Right forelimb (tissue), 1 donor: ENCODE measurements at regions not wholly inside any gene's neighbourhood (a gene's known extent, or its start where the extent isn't known, plus 50 kb on each side); places are given as distances from the start of the nearest gene placed in this dataset.

ENCODE experiments used
- DNase-seq: peaks from one replicate; pipeline ENCODE4 v3.0.0-alpha.2; 2018

DNA sequence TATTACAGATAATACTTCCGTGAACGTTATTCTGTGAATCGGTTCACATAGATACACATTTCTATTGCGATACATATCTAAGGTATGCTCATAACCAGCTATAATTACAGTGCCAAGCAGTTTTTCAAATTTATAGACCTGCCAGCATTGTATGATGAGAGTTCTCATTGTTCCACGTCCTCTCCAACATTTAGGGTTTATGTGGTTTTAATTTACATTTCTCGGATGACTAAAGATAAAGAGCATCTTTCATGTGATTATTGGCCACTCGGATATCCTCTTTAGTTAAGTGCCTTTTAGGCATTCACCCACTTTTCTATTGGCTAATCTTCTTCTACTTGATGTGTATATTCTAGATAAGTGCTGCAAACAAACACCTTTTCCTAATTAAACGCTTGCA, 134.7 kb upstream of the CCDC54 start:
- DNase-seq, result no peak

DNA sequence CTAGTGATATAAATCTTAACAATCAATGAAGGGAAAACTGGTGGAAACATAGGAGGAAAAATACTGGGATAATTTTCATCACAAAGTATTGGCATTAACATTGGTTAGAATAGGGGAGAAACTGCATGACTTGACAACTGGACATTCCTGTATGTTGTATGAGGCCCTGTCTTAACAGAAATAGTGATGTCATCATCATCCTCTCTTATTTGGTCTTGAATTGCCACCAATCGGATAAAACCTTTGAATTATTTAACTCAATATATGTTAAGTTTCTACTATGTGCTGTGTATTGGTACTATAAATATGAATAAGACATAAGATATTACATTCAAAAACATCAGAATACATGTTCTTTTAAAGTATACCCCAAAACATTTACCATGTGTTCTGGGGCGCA, 130.1 kb upstream of the CCDC54 start:
- DNase-seq, result no peak

GRCh38 chr3:107249132-107249531, 128.1 kb upstream of the CCDC54 start:
- no peak for DNase-seq

DNA sequence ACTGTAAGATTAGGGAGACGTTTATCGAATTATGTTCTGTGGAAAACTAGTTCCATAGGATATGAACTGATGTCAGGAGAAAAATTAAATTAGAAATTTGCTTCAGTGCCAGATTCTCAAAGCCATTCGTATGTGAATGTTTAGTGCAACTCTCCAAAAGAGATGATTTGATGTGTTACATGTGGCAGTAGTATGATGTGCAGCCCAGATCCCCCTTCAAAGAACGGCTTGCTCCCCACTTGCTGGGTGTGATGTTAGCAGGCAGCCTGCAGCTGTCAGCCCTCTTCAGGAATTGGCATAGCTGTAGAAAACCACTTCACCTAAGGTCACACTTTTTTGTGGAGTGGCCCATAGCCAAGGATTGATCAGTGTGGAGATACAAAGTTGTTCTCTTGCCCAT, 127.0 kb upstream of the CCDC54 start:
- no peak for DNase-seq

- no peak for DNase-seq
Measured at GRCh38 chr3:107251819-107252218, 125.4 kb upstream of the CCDC54 start.

DNA sequence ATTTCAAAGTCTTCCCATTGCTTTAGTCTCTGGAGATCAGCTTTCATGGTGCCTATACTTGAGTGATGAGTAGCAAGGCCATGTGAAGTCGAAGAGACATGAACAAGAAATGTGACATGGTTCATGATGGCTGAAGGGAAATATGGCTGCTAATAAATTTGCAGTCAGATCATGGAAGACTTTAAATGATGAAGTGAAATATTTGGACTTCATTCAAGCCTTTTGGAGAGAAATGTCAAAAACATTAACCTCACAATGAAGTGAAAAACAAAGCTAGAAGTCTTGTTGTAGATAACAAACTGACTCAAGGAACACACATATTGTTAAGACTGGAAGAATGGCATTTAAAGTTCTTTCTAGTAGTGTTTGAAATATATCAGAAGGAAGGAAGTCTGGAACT, 120.3 kb upstream of the CCDC54 start:
- no peak for DNase-seq

GRCh38 chr3:107258300-107258699, 118.9 kb upstream of the CCDC54 start:
- no peak for DNase-seq

- DNase-seq, result no peak
Measured at GRCh38 chr3:107260207-107260606, 117.0 kb upstream of the CCDC54 start.

DNA sequence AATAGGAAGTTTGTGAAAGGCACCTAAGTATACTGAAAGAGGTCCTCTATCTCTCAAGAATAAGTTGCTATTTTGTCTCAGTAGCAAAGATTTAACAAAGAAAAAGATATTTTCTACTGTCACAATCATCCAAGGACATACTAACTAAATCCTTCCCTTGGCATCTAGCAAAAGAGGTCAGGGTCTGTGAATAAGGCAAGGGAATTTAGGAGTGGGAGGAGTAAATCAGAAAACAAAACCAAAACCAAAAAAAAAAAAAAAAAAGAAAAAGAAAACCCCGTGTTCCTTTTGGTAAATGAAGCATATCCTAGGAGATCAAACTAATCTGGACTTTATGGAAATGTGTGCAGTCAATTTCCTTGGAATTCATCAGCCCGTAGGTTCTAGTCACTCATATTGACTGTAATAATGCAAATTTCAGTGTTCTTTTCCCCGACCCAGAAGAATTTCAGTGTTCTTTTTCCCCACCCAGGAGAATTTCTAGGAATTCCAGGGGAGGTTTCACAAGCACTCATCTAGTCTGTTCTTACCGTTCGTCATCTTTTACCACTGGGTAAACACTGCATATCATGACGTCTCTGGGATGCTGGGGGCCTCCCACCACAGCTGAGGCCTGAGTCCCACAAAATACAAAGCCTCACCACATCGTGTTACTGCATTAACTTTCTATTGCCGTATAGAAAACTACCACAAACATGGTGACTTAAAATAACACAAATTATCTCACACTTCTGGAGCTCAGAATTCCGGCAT, 113.8 kb upstream of the CCDC54 start:
- no peak for DNase-seq

GRCh38 chr3:107264888-107265287, 112.4 kb upstream of the CCDC54 start:
- no peak for DNase-seq

GRCh38 chr3:107265526-107265925, 111.7 kb upstream of the CCDC54 start:
- DNase-seq, result no peak

DNA sequence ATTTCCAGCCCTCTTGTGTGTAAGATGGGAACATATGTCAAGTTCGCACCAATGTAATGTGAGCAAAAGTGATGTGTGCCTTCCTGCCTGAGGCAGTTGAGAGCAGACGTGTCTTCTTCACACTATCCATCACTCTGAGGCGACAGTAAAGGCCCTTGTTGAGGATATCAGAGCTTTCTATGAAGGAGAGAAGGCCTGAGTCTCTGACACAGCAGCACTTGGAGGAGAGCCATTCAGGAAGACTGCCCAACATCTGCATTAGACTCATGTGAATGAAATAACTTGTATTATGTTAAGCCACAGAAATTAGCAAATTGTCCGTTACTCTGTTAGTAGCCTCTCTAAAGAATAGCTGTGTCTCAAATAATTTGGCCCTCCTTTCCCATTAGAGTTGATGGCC, 108.8 kb upstream of the CCDC54 start:
- DNase-seq, result no peak

- no peak for DNase-seq
Measured at GRCh38 chr3:107269136-107269535, 108.1 kb upstream of the CCDC54 start.

- DNase-seq, result no peak
Measured at GRCh38 chr3:107271787-107272387, 105.4 kb upstream of the CCDC54 start.

GRCh38 chr3:107272471-107272870, 104.8 kb upstream of the CCDC54 start:
- no peak for DNase-seq

GRCh38 chr3:107272885-107273284, 104.4 kb upstream of the CCDC54 start:
- no peak for DNase-seq

DNA sequence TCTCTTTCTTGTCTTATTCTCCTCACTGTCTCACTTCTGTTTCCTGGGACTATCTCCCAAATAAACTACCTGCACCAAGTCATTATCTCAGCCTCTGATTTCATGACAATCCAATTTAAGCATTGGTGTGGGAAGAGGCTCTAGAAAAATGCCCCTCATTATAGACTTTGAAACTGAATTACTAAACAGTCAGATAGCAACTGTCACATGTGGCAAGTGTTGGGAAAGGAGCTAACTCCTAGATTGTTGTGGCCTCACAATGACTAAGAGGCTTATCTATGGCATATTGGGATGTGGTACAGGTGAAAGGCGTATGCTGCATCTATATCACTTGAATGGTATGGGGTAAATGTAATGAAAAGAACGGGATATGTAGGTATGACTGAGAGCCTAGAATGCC, 103.5 kb upstream of the CCDC54 start:
- DNase-seq, result no peak

DNA sequence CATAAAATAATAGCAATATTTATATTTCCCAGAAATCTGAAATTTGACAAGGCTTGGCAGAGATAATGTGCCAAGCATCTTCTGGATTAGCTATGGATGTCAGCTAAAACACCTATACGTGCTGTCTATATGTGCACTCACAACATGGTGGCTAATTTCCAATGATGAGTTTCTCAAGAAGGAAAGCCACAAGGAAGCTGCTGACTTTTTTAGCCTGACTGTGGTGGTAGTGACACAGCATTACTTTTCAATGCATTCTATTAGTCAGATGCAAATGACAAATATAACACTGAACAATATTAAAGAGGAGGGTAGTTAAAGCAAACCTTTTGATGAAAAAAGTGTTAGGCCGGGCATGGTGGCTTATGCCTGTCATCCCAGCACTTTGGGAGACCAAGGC, 101.7 kb upstream of the CCDC54 start:
- DNase-seq, result no peak

DNA sequence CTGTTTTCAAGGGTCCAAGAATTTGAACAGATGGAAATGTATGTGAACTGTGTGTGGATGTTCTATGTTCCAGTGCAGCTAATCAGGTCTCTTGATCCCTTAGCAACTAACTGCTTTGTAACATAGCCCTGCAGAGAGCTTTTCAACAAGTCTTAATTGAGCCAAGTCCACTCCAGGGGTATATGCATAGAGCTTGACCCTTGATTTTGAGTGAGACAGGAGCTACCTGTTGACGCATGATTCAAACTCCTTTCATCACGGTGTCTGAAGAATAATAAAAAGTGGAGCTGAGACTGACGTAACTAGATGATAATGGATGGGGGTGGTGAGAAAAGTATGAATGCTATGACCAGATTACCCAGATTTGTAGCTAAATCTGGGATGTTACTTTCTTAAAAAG, 93.3 kb upstream of the CCDC54 start:
- no peak for DNase-seq

GRCh38 chr3:107284612-107285011, 92.6 kb upstream of the CCDC54 start:
- no peak for DNase-seq

GRCh38 chr3:107285197-107285596, 92.0 kb upstream of the CCDC54 start:
- no peak for DNase-seq

- no peak for DNase-seq
Measured at GRCh38 chr3:107289354-107289753, 87.9 kb upstream of the CCDC54 start.

DNA sequence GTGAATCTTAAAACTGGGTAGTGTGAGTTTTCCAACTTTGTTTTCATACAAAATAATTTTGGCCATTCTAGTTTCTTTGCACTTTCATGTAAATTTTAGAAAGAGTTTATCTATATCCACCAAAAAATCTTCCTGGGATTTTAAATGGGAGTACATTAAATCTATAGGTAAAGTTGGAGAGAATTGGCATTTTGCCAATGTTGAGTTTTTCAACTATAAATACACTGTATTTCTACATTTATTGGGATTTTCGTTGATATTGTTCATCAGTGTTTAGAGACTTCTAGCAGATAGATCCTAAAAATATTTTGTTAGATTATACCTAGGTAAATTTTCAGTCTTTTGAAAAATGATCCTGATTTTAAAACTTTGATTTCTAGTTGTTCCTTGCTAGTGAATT, 83.1 kb upstream of the CCDC54 start:
- no peak for DNase-seq

DNA sequence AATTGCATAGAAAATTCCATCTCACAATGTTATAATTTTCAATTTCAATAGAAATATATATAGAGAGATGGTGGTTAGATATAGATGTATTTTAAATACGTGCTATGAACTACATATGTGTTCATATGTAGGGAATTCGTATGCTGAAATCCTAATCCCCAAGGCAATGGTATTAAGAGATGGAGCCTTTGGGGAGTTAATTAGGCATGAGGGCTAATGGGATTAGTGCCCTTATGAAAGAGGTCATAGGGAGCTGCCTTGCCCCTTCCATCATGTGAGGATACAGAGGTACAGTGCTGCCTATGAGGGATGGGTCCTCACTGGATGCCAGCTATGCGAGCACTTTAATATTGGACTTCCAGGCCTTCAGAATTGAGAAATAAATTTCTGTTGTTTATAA, 79.6 kb upstream of the CCDC54 start:
- no peak for DNase-seq

GRCh38 chr3:107307205-107307604, 70.0 kb upstream of the CCDC54 start:
- no peak for DNase-seq
